ENCODE measurements at regions not wholly inside any gene's neighbourhood (a gene's known extent, or its start where the extent isn't known, plus 50 kb on each side); places are given as distances from the start of the nearest gene placed in this dataset.

- Histone ChIP-seq H3K4me3 (no peak overlapping the region), H3K4me1 (replicated peaks in 1 of 2) (peaks cover 0 to 6% of the 10 kb centered on the region in 2 donors), H3K27ac (no peak overlapping the region)
- no peak for ATAC-seq (replicated peaks in 6 of 8)
- in situ Hi-C loops (cut with MboI; ENCODE audit: low pct_unique_long_range_greater_than_20kb in 2 of 9, low sequenced_read_pairs in 9 of 9, unreplicated experiment in 9 of 9), result no loop called here
- 17 to 100% (median 89%) methylated on average over 1 to 3 of the region's 3 CpGs; no CpG with 5 or more reads in 7 of the 10 experiments for WGBS, 10 experiments
Observed at GRCh38 chr13:84528408-84529070, 646.3 kb upstream of the SLITRK1 start.

GRCh38 chr13:84525865-84526264, 643.6 kb upstream of the SLITRK1 start:
- in situ Hi-C loops (cut with MboI; ENCODE audit: low pct_unique_long_range_greater_than_20kb in 2 of 9, low sequenced_read_pairs in 9 of 9, unreplicated experiment in 9 of 9), result no loop called here
- H3K27ac ChIP-seq, result no peak overlapping the region
- no peak overlapping the region for H3K4me3 ChIP-seq
- ATAC-seq (replicated peaks in 6 of 8), result peak in 4 of 8 experiments; percentile 24 to 79 (median 73)
- peaks cover 0 to 6% of the 10 kb centered on the region in 2 donors for H3K4me1 ChIP-seq (replicated peaks in 1 of 2)

DNA sequence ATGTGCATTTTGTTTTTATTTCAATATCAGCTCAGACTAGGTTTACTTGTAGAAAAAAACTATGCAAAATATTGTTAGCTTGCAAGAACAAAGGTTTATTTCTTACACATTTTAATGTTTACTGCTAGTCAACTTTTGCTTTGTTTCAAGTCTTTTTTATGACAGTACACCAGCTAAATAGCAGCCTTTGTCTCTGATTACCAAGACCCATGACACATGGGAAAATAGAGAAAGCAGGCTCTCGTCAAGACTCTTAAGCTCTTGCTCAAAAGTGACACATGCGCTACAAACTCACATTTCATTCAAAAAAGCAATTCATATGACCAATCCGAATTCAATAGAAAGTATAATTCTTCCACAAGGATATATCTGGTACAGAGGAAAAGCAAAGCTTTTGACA, 642.3 kb upstream of the SLITRK1 start:
- H3K27ac ChIP-seq, result no peak overlapping the region
- in situ Hi-C loops (cut with MboI; ENCODE audit: low pct_unique_long_range_greater_than_20kb in 2 of 9, low sequenced_read_pairs in 9 of 9, unreplicated experiment in 9 of 9), result no loop called here
- no peak overlapping the region for H3K4me3 ChIP-seq
- 0 to 90% (median 73%) methylated on average over 2 to 3 of the region's 3 CpGs for WGBS, 10 experiments
- no peak for ATAC-seq (replicated peaks in 6 of 8)
- H3K4me1 ChIP-seq (replicated peaks in 1 of 2), result peaks cover 0 to 6% of the 10 kb centered on the region in 2 donors

- no peaks in the 10 kb centered on the region for H3K4me1 ChIP-seq (replicated peaks in 1 of 2)
- no peak for ATAC-seq (replicated peaks in 6 of 8)
- WGBS, 10 experiments, result 0 to 100% (median 79%) methylated on average over 1 of the region's 1 CpG
- no peak overlapping the region for H3K4me3 ChIP-seq
- no peak overlapping the region for H3K27ac ChIP-seq
- in situ Hi-C loops (cut with MboI; ENCODE audit: low pct_unique_long_range_greater_than_20kb in 2 of 9, low sequenced_read_pairs in 9 of 9, unreplicated experiment in 9 of 9), result no loop called here
Observed at GRCh38 chr13:84500016-84500415, 617.7 kb upstream of the SLITRK1 start.

DNA sequence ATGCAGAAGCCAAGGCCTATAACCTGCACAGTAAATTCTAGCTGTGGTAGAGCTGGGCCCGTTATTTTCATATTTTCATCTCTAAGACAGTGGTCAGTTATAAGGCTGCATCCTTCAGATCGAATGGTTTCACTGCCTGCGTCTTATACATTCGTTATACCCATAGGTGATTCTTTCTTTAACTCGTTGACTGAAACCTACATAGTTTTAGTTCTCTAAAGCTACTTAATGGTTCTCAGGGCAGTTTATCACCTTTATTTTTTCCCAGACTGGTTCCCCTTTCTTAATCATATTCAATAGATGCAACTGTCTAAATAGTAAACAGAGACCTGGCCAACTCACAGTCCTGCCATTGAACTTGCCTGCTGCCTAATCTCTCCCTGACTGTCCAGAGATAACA, 615.3 kb upstream of the SLITRK1 start:
- Histone ChIP-seq H3K27ac (no peak overlapping the region), H3K4me1 (replicated peaks in 1 of 2) (no peaks in the 10 kb centered on the region), H3K4me3 (no peak overlapping the region)
- 0 to 92% (median 73%) methylated on average over 1 to 5 of the region's 5 CpGs; no CpG with 5 or more reads in 1 of the 10 experiments for WGBS, 10 experiments
- in situ Hi-C loops (cut with MboI; ENCODE audit: low pct_unique_long_range_greater_than_20kb in 2 of 9, low sequenced_read_pairs in 9 of 9, unreplicated experiment in 9 of 9), result no loop called here
- ATAC-seq (replicated peaks in 6 of 8), result no peak

- 61 to 100% (median 100%) methylated on average over 1 to 3 of the region's 4 CpGs; no CpG with 5 or more reads in 5 of the 10 experiments for WGBS, 10 experiments
- peaks cover 0 to 6% of the 10 kb centered on the region in 2 donors for H3K4me1 ChIP-seq (replicated peaks in 1 of 2)
- H3K27ac ChIP-seq, result no peak overlapping the region
- no peak overlapping the region for H3K4me3 ChIP-seq
- in situ Hi-C loops (cut with MboI; ENCODE audit: low pct_unique_long_range_greater_than_20kb in 2 of 9, low sequenced_read_pairs in 9 of 9, unreplicated experiment in 9 of 9), result no loop called here
- ATAC-seq (replicated peaks in 6 of 8), result no peak
Observed at GRCh38 chr13:84491952-84492351, 609.7 kb upstream of the SLITRK1 start.

- H3K27ac ChIP-seq, result no peak overlapping the region
- H3K4me3 ChIP-seq, result no peak overlapping the region
- H3K4me1 ChIP-seq (replicated peaks in 1 of 2), result peaks cover 0 to 6% of the 10 kb centered on the region in 2 donors
- in situ Hi-C loops (cut with MboI; ENCODE audit: low pct_unique_long_range_greater_than_20kb in 2 of 9, low sequenced_read_pairs in 9 of 9, unreplicated experiment in 9 of 9), result no loop called here
- 0 to 100% (median 46%) methylated on average over 1 of the region's 1 CpG; no CpG with 5 or more reads in 2 of the 10 experiments for WGBS, 10 experiments
- peak in 4 of 8 experiments; percentile 40 to 98 (median 66) for ATAC-seq (replicated peaks in 6 of 8)
Observed at GRCh38 chr13:84487752-84488151, 605.5 kb upstream of the SLITRK1 start.

GRCh38 chr13:84481958-84482357, 599.7 kb upstream of the SLITRK1 start:
- H3K4me3 ChIP-seq, result no peak overlapping the region
- H3K27ac ChIP-seq, result no peak overlapping the region
- 40 to 100% (median 66%) methylated on average over 1 of the region's 1 CpG; no CpG with 5 or more reads in 4 of the 10 experiments for WGBS, 10 experiments
- in situ Hi-C loops (cut with MboI; ENCODE audit: low pct_unique_long_range_greater_than_20kb in 2 of 9, low sequenced_read_pairs in 9 of 9, unreplicated experiment in 9 of 9), result no loop called here
- H3K4me1 ChIP-seq (replicated peaks in 1 of 2), result no peaks in the 10 kb centered on the region
- ATAC-seq (replicated peaks in 6 of 8), result no peak

DNA sequence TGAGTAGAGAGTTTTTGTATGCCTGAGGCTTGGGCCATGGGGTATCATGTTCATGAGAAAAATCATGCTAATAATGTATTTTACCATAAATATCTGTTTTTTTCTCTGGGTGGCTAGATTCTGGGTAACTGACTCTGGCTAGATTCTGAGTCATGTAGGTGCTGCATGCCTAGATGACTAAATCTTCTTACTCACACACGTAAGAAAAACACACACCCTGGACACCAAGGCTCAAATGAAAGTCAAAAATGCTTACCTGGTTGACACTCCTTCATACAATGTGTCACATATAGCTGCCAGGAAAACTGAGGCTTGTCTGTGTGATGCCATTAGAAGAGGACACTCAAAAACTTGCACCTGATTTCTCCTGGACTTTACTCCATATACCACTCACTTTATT, 597.4 kb upstream of the SLITRK1 start:
- 0 to 71% (median 66%) methylated on average over 1 of the region's 1 CpG; no CpG with 5 or more reads in 6 of the 10 experiments for WGBS, 10 experiments

DNA sequence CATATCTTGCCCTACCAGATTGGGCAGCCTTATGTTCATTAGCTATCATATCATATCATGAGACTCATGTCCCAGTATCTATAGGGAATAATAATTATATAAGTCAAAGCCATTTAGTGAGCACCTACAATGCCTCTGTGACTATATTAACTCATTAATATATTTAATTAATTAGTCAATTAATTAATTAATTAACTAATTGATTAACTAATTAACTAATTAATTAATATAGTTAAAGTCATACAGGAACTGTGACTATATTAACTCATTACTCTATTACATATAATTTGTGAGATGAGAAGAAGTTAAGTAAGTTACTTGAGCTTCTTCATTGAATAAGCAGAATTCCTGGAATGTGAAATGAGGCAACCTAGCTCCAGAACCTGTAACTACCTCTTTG, 588.3 kb upstream of the SLITRK1 start:
- in situ Hi-C loops (cut with MboI; ENCODE audit: low pct_unique_long_range_greater_than_20kb in 2 of 9, low sequenced_read_pairs in 9 of 9, unreplicated experiment in 9 of 9), result no loop called here
- Histone ChIP-seq H3K4me1 (replicated peaks in 1 of 2) (no peaks in the 10 kb centered on the region), H3K27ac (no peak overlapping the region), H3K4me3 (no peak overlapping the region)
- no peak for ATAC-seq (replicated peaks in 6 of 8)

More for the DNA sequence above, 597.4 kb upstream of the SLITRK1 start:
- Histone ChIP-seq H3K27ac (no peak overlapping the region), H3K4me1 (replicated peaks in 1 of 2) (no peaks in the 10 kb centered on the region), H3K4me3 (no peak overlapping the region)
- ATAC-seq (replicated peaks in 6 of 8), result no peak
- in situ Hi-C loops (cut with MboI; ENCODE audit: low pct_unique_long_range_greater_than_20kb in 2 of 9, low sequenced_read_pairs in 9 of 9, unreplicated experiment in 9 of 9), result no loop called here

DNA sequence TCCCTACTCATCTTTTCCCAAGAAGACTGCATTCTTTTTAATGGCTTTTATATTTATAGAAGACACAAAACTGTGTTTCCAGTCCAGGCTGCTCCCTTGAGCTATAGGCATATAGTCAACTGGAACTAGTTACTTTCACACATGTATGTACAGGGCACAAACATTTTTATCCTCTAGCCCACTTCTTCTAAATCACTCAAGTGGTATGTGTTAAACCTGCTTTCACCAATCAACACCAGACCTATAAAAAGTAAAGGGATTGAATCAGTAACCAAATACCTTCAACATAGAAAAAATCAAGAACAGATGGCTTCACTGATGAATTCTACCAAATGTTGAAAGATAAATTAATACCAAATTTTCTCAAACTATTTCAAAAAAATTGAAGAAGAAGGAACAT, 584.2 kb upstream of the SLITRK1 start:
- ATAC-seq (replicated peaks in 6 of 8), result no peak
- in situ Hi-C loops (cut with MboI; ENCODE audit: low pct_unique_long_range_greater_than_20kb in 2 of 9, low sequenced_read_pairs in 9 of 9, unreplicated experiment in 9 of 9), result no loop called here

GRCh38 chr13:84460989-84461388, 578.7 kb upstream of the SLITRK1 start:
- in situ Hi-C loops (cut with MboI; ENCODE audit: low pct_unique_long_range_greater_than_20kb in 2 of 9, low sequenced_read_pairs in 9 of 9, unreplicated experiment in 9 of 9), result no loop called here
- Histone ChIP-seq H3K4me3 (no peak overlapping the region), H3K4me1 (replicated peaks in 1 of 2) (no peaks in the 10 kb centered on the region), H3K27ac (no peak overlapping the region)
- ATAC-seq (replicated peaks in 6 of 8), result no peak

More for the DNA sequence above, 584.2 kb upstream of the SLITRK1 start:
- no peak overlapping the region for H3K27ac ChIP-seq
- no peaks in the 10 kb centered on the region for H3K4me1 ChIP-seq (replicated peaks in 1 of 2)
- H3K4me3 ChIP-seq, result no peak overlapping the region

GRCh38 chr13:84455143-84455905, 573.0 kb upstream of the SLITRK1 start:
- Histone ChIP-seq H3K27ac (no peak overlapping the region), H3K4me3 (no peak overlapping the region), H3K4me1 (replicated peaks in 1 of 2) (no peaks in the 10 kb centered on the region)
- 20 to 100% (median 87%) methylated on average over 1 to 3 of the region's 7 CpGs; no CpG with 5 or more reads in 5 of the 10 experiments for WGBS, 10 experiments
- in situ Hi-C loops (cut with MboI; ENCODE audit: low pct_unique_long_range_greater_than_20kb in 2 of 9, low sequenced_read_pairs in 9 of 9, unreplicated experiment in 9 of 9), result no loop called here
- ATAC-seq (replicated peaks in 6 of 8), result peak in 1 of 8 experiments; percentile 89

GRCh38 chr13:84447640-84447978, 565.3 kb upstream of the SLITRK1 start:
- Histone ChIP-seq H3K4me1 (replicated peaks in 1 of 2) (no peaks in the 10 kb centered on the region), H3K4me3 (no peak overlapping the region), H3K27ac (no peak overlapping the region)
- in situ Hi-C loops (cut with MboI; ENCODE audit: low pct_unique_long_range_greater_than_20kb in 2 of 9, low sequenced_read_pairs in 9 of 9, unreplicated experiment in 9 of 9), result no loop called here
- peak in 3 of 8 experiments; percentile 16 to 89 (median 84) for ATAC-seq (replicated peaks in 6 of 8)
- 0 to 100% (median 11%) methylated on average over 2 to 3 of the region's 4 CpGs; no CpG with 5 or more reads in 4 of the 10 experiments for WGBS, 10 experiments

Data from motor neuron (in vitro differentiated cells).